Parathyroid adenoma (tissue), 2 donors: ENCODE measurements at regions not wholly inside any gene's neighbourhood (a gene's known extent, or its start where the extent isn't known, plus 50 kb on each side); places are given as distances from the start of the nearest gene placed in this dataset.

Experiments
- H2AFZ ChIP-seq: fragments of 300-600 bp; sonication (generic); one replicate; pipeline ENCODE4 v1.7.0; 2017; ENCODE audit warnings: antibody characterized with exemption, mild to moderate bottlenecking
- H3K27ac ChIP-seq: fragments of 300-600 bp; sonication (generic); one replicate; pipeline ENCODE4 v1.7.0; 2017
- H3K27me3 ChIP-seq: fragments of 300-600 bp; sonication (generic); one replicate; pipeline ENCODE4 v1.7.0; 2017; ENCODE audit warnings: low read length; ENCODE audit not compliant: control insufficient read depth, insufficient read depth
- H3K36me3 ChIP-seq: fragments of 300-600 bp; sonication (generic); one replicate; pipeline ENCODE4 v1.7.0; 2017; ENCODE audit warnings: low read length; ENCODE audit not compliant: control insufficient read depth, insufficient read depth
- H3K4me1 ChIP-seq: fragments of 300-600 bp; sonication (generic); one replicate; pipeline ENCODE4 v1.7.0; 2017; ENCODE audit warnings: control low read depth
- H3K4me2 ChIP-seq: fragments of 300-600 bp; sonication (generic); one replicate; pipeline ENCODE4 v1.7.0; 2017; ENCODE audit warnings: low read length
- H3K4me3 ChIP-seq: fragments of 300-600 bp; sonication (generic); one replicate; pipeline ENCODE4 v1.7.0; 2017; ENCODE audit warnings: low read depth, low read length
- H3K79me2 ChIP-seq: fragments of 300-600 bp; sonication (generic); one replicate; pipeline ENCODE4 v1.7.0; 2017; ENCODE audit warnings: control low read depth
- H3K9ac ChIP-seq: fragments of 300-600 bp; sonication (generic); one replicate; pipeline ENCODE4 v1.7.0; 2017; ENCODE audit warnings: mild to moderate bottlenecking
- H3K9me3 ChIP-seq: fragments of 300-600 bp; sonication (generic); one replicate; pipeline ENCODE4 v1.7.0; 2017; ENCODE audit warnings: low read length; ENCODE audit not compliant: control insufficient read depth
- CTCF ChIP-seq: fragments of 300-600 bp; sonication (generic); IDR thresholded peaks from one replicate; pipeline ENCODE4 v1.7.0; 2017; ENCODE audit warnings: antibody characterized with exemption, mild to moderate bottlenecking
- donor health status: primary hyperparathyroidism.

- Histone ChIP-seq H3K79me2 (no peaks in the 10 kb centered on the region), H3K9ac (no peak overlapping the region), H3K27ac (no peak overlapping the region), H2AFZ (peak overlapping the region; percentile 20), H3K4me1 (no peaks in the 10 kb centered on the region), H3K36me3 (no peaks in the 10 kb centered on the region), H3K27me3 (no peaks in the 10 kb centered on the region), H3K4me2 (no peak overlapping the region), H3K9me3 (no peaks in the 10 kb centered on the region), H3K4me3 (no peak overlapping the region)
- TF ChIP-seq CTCF: no peak
Observed at GRCh38 chr12:97637770-97638169, 175.2 kb downstream of the RMST start.

- Histone ChIP-seq H2AFZ (no peak overlapping the region), H3K4me1 (no peaks in the 10 kb centered on the region), H3K4me2 (no peak overlapping the region), H3K27me3 (no peaks in the 10 kb centered on the region), H3K36me3 (no peaks in the 10 kb centered on the region), H3K9me3 (no peaks in the 10 kb centered on the region), H3K79me2 (no peaks in the 10 kb centered on the region), H3K4me3 (no peak overlapping the region), H3K9ac (no peak overlapping the region), H3K27ac (no peak overlapping the region)
- TF ChIP-seq CTCF: no peak
Observed at GRCh38 chr12:97638739-97639138, 176.1 kb downstream of the RMST start.

- no peak for TF ChIP-seq CTCF
- H3K9ac ChIP-seq: no peak overlapping the region
Observed at GRCh38 chr12:97639702-97640101, 177.1 kb downstream of the RMST start.

GRCh38 chr12:97640826-97641225, 178.2 kb downstream of the RMST start:
- Histone ChIP-seq H3K4me3 (no peak overlapping the region), H2AFZ (no peak overlapping the region), H3K27me3 (no peaks in the 10 kb centered on the region), H3K9me3 (no peaks in the 10 kb centered on the region), H3K79me2 (no peaks in the 10 kb centered on the region), H3K4me1 (no peaks in the 10 kb centered on the region), H3K4me2 (no peak overlapping the region), H3K9ac (no peak overlapping the region), H3K27ac (no peak overlapping the region), H3K36me3 (no peaks in the 10 kb centered on the region)
- no peak for TF ChIP-seq CTCF

More at GRCh38 chr12:97639702-97640101, 177.1 kb downstream of the RMST start:
- no peaks in the 10 kb centered on the region for H3K9me3 ChIP-seq
- no peak overlapping the region for H3K4me3 ChIP-seq
- no peak overlapping the region for H3K4me2 ChIP-seq
- no peak overlapping the region for H2AFZ ChIP-seq
- H3K27ac ChIP-seq: no peak overlapping the region
- no peaks in the 10 kb centered on the region for H3K27me3 ChIP-seq
- no peaks in the 10 kb centered on the region for H3K79me2 ChIP-seq
- H3K4me1 ChIP-seq: no peaks in the 10 kb centered on the region
- no peaks in the 10 kb centered on the region for H3K36me3 ChIP-seq

- H3K9ac ChIP-seq: no peak overlapping the region
- no peaks in the 10 kb centered on the region for H3K36me3 ChIP-seq
- no peak overlapping the region for H3K4me2 ChIP-seq
- H3K4me3 ChIP-seq: no peak overlapping the region
- TF ChIP-seq CTCF: no peak
- no peaks in the 10 kb centered on the region for H3K4me1 ChIP-seq
- H3K79me2 ChIP-seq: no peaks in the 10 kb centered on the region
- no peak overlapping the region for H3K27ac ChIP-seq
- no peak overlapping the region for H2AFZ ChIP-seq
- no peaks in the 10 kb centered on the region for H3K27me3 ChIP-seq
- H3K9me3 ChIP-seq: no peaks in the 10 kb centered on the region
Observed at GRCh38 chr12:97642911-97643310, 180.3 kb downstream of the RMST start.
